H1 (cell line): ENCODE measurements at regions not wholly inside any gene's neighbourhood (a gene's known extent, or its start where the extent isn't known, plus 50 kb on each side); places are given as distances from the start of the nearest gene placed in this dataset.
"Not testable (repeated sequence)": the region's sequence is repeated elsewhere in the genome, so short reads cannot be mapped to it uniquely, and the experiment has no call there.

Experiments used
- CTCF ChIA-PET: fragments of 300-600 bp; sonication (Branson Sonifier 250); formaldehyde crosslinking; loops from one replicate; lab custom pipeline; 2021; ENCODE audit not compliant: partially characterized antibody; lab: Charles Lee
- POLR2A ChIA-PET: fragments of 300-600 bp; sonication (Branson Sonifier 250); formaldehyde crosslinking; loops from one replicate; lab custom pipeline; 2021; ENCODE audit warnings: inconsistent platforms; ENCODE audit not compliant: partially characterized antibody; lab: Charles Lee
- DNase-seq, 2 experiments: peaks; one replicate each; pipeline versions ENCODE4 v3.0.0 to v3.0.0-alpha.2; 2010 to 2022; ENCODE audit warnings: low spot score in 2 of 2, low read depth in 1 of 2, mixed read lengths in 1 of 2
- FAIRE-seq: peaks from 2 replicates; lab custom pipeline; 2011; peaks lifted over from hg19 to GRCh38; lab: Jason Lieb, UNC
- H2AFZ ChIP-seq: 2 replicates; pipeline ENCODE4 v1.8.1; 2012; ENCODE audit warnings: low read length, inconsistent platforms
- H2AK5ac ChIP-seq: 2 replicates; pipeline ENCODE4 v1.6.1; 2013; ENCODE audit warnings: low read depth, low read length
- H2BK120ac ChIP-seq: replicated peaks from 2 replicates; pipeline ENCODE3; 2013; ENCODE audit warnings: low read depth, low read length, inconsistent platforms
- H2BK12ac ChIP-seq: 2 replicates; pipeline ENCODE4 v1.6.1; 2013; ENCODE audit warnings: low read depth, low read length
- H2BK15ac ChIP-seq: 2 replicates; pipeline ENCODE4 v1.6.1; 2013; ENCODE audit warnings: low read length
- H2BK20ac ChIP-seq: 2 replicates; pipeline ENCODE4 v1.6.1; 2013; ENCODE audit warnings: low read length
- H2BK5ac ChIP-seq: 2 replicates; pipeline ENCODE4 v1.6.1; 2013; ENCODE audit warnings: low read depth, low read length
- H3K14ac ChIP-seq: 2 replicates; pipeline ENCODE4 v1.6.1; 2013; ENCODE audit warnings: inconsistent platforms; ENCODE audit not compliant: insufficient read length
- H3K18ac ChIP-seq: 2 replicates; pipeline ENCODE4 v1.6.1; 2013; ENCODE audit warnings: low read length; ENCODE audit errors: extremely low read depth
- H3K23ac ChIP-seq: 2 replicates; pipeline ENCODE4 v1.6.1; 2013; ENCODE audit warnings: inconsistent platforms; ENCODE audit not compliant: insufficient read length
- H3K23me2 ChIP-seq: 2 replicates; pipeline ENCODE4 v1.6.1; 2013; ENCODE audit warnings: low read depth, low read length
- H3K27ac ChIP-seq: 2 replicates; pipeline ENCODE4 v1.6.1; 2011; ENCODE audit warnings: low read depth, low read length, inconsistent platforms
- H3K27me3 ChIP-seq, 4 experiments: replicated peaks in 1 of 4; 1 replicate in 1 of 4; 2 replicates in 3 of 4; pipeline versions ENCODE4 v1.6.1 to v1.8.1; 2011 to 2013; ENCODE audit warnings: low read length in 3 of 4, mild to moderate bottlenecking in 3 of 4, inconsistent platforms in 2 of 4, mixed read lengths in 2 of 4, moderate library complexity in 1 of 4; ENCODE audit not compliant: control insufficient read depth in 3 of 4, insufficient read depth in 3 of 4; ENCODE audit errors: extremely low read depth in 1 of 4
- H3K36me3 ChIP-seq, 4 experiments: 2 replicates each; pipeline versions ENCODE4 v1.6.1 to v1.8.1; 2011 to 2013; ENCODE audit warnings: mild to moderate bottlenecking in 4 of 4, low read length in 3 of 4, moderate library complexity in 2 of 4, control low read depth in 1 of 4, inconsistent platforms in 1 of 4; ENCODE audit not compliant: insufficient read depth in 4 of 4, control insufficient read depth in 2 of 4
- H3K4ac ChIP-seq: replicated peaks from 2 replicates; pipeline ENCODE3; 2013; ENCODE audit warnings: low read length, low read depth, mixed read lengths, inconsistent platforms; ENCODE audit not compliant: insufficient read length
- H3K4me1 ChIP-seq, 4 experiments: replicated peaks in 1 of 4; 1 replicate in 1 of 4; 2 replicates in 3 of 4; pipeline versions ENCODE4 v1.6.1 to v1.8.1; 2011 to 2013; ENCODE audit warnings: low read length in 3 of 4, inconsistent platforms in 2 of 4, mixed read lengths in 1 of 4; ENCODE audit not compliant: insufficient read depth in 4 of 4, control insufficient read depth in 3 of 4
- H3K4me2 ChIP-seq, 2 experiments: 2 replicates each; pipeline versions ENCODE4 v1.6.1 to v1.8.1; 2011 to 2013; ENCODE audit warnings: low read depth in 2 of 2, low read length in 2 of 2, control low read depth in 1 of 2, inconsistent platforms in 1 of 2, mild to moderate bottlenecking in 1 of 2; ENCODE audit not compliant: insufficient read depth in 1 of 2
- H3K4me3 ChIP-seq, 4 experiments: fragments of 200-600, 300-600 bp in 1 of 4; sonication (generic), shearing (Covaris generic), sonication (Bioruptor Twin) in 1 of 4; 2 replicates each; pipeline versions ENCODE4 v1.5.1 to v1.8.1; 2011 to 2016; ENCODE audit warnings: low read length in 4 of 4, low read depth in 3 of 4, control low read depth in 2 of 4, inconsistent platforms in 2 of 4, mild to moderate bottlenecking in 2 of 4, mixed read lengths in 1 of 4, moderate library complexity in 1 of 4; ENCODE audit not compliant: insufficient read depth in 2 of 4; ENCODE audit errors: extremely low read depth in 1 of 4
- H3K56ac ChIP-seq: replicated peaks from 2 replicates; pipeline ENCODE3; 2013; ENCODE audit warnings: low read depth, mild to moderate bottlenecking, mixed read lengths, low read length, inconsistent platforms; ENCODE audit not compliant: insufficient read length
- H3K79me1 ChIP-seq: 2 replicates; pipeline ENCODE4 v1.6.1; 2013; ENCODE audit warnings: low read depth, low read length, control low read depth
- H3K79me2 ChIP-seq, 2 experiments: 2 replicates each; pipeline versions ENCODE4 v1.6.1 to v1.8.1; 2012 to 2013; ENCODE audit warnings: low read length in 2 of 2, mild to moderate bottlenecking in 2 of 2, inconsistent platforms in 1 of 2; ENCODE audit not compliant: insufficient read depth in 2 of 2, control insufficient read depth in 1 of 2
- H3K9ac ChIP-seq, 4 experiments: replicated peaks in 1 of 4; 1 replicate in 1 of 4; 2 replicates in 3 of 4; pipeline versions ENCODE4 v1.6.1 to v1.8.1; 2011 to 2013; ENCODE audit warnings: low read depth in 3 of 4, low read length in 3 of 4, control low read depth in 2 of 4, mild to moderate bottlenecking in 2 of 4, moderate library complexity in 2 of 4, inconsistent platforms in 1 of 4; ENCODE audit errors: extremely low read depth in 1 of 4
- H3K9me3 ChIP-seq, 2 experiments: 2 replicates each; pipeline versions ENCODE4 v1.6.1 to v1.8.1; 2012 to 2013; ENCODE audit warnings: mild to moderate bottlenecking in 2 of 2, moderate library complexity in 2 of 2, control low read depth in 1 of 2, inconsistent platforms in 1 of 2, low read depth in 1 of 2, low read length in 1 of 2, mixed read lengths in 1 of 2; ENCODE audit not compliant: insufficient read depth in 2 of 2
- H4K20me1 ChIP-seq, 2 experiments: replicated peaks in 1 of 2; 2 replicates each; pipeline versions ENCODE3 to v1.8.1; 2011 to 2013; ENCODE audit warnings: inconsistent platforms in 2 of 2, low read length in 2 of 2, mild to moderate bottlenecking in 1 of 2; ENCODE audit not compliant: insufficient read depth in 2 of 2, control insufficient read depth in 1 of 2
- H4K5ac ChIP-seq: 2 replicates; pipeline ENCODE4 v1.6.1; 2013; ENCODE audit warnings: low read length, low read depth, mixed read lengths, inconsistent platforms; ENCODE audit not compliant: insufficient read length
- H4K8ac ChIP-seq: 2 replicates; pipeline ENCODE4 v1.8.0; 2013; ENCODE audit warnings: mild to moderate bottlenecking, moderate library complexity, low read length, inconsistent platforms; ENCODE audit not compliant: insufficient read depth; ENCODE audit errors: extremely low read depth
- H4K91ac ChIP-seq: replicated peaks from 2 replicates; pipeline ENCODE3; 2013; ENCODE audit warnings: low read length, mixed read lengths, inconsistent platforms; ENCODE audit not compliant: insufficient read length
- WGBS, 2 experiments: shearing (Covaris generic) in 1 of 2; methylation state at CpG; one replicate each; pipeline versions ENCODE4 v1.1.6 to v1.1.7; 2013 to 2015; ENCODE audit warnings: low lambda C conversion rate in 2 of 2, mixed read lengths in 2 of 2, inconsistent platforms in 1 of 2, low coverage in 1 of 2, missing lambda C conversion rate in 1 of 2; ENCODE audit not compliant: insufficient replicate concordance in 2 of 2, insufficient coverage in 1 of 2, insufficient read length in 1 of 2; ENCODE audit errors: extremely low coverage in 1 of 2, missing lambda C conversion rate in 1 of 2; 5-methylcytosine and 5-hydroxymethylcytosine counted together

DNA sequence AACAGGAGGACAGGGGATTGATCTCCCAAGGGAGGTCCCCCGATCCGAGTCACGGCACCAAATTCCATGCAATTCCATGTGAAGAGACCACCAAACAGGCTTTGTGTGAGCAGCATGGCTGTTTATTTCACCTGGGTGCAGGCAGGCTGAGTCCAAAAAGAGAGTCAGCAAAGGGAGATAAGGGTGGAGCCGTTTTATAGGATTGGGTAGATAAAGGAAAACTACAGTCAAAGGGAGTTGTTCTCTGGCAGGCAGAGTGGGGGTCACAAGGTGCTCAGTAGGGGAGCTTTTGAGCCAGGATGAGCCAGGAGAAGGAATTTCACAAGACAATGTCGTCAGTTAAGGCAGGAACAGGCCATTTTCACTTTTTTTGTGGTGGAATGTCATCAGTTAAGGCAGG is 752.7 kb downstream of the GALC start:
- WGBS, 2 experiments: 49% methylated on average over 5 of the region's 5 CpGs; no CpG with 5 or more reads in 1 of the 2 experiments
- H2BK20ac ChIP-seq, H3K27me3 ChIP-seq, H2AK5ac ChIP-seq, H3K56ac ChIP-seq, H2BK12ac ChIP-seq, H3K14ac ChIP-seq, H3K9me3 ChIP-seq, H3K79me2 ChIP-seq, DNase-seq, H2AFZ ChIP-seq, H3K18ac ChIP-seq, H4K5ac ChIP-seq, H3K4ac ChIP-seq, H3K4me1 ChIP-seq, H3K23me2 ChIP-seq, H3K36me3 ChIP-seq, H4K20me1 ChIP-seq, CTCF ChIA-PET, H3K79me1 ChIP-seq, FAIRE-seq, H2BK15ac ChIP-seq, H2BK120ac ChIP-seq, H4K91ac ChIP-seq, H3K27ac ChIP-seq, H4K8ac ChIP-seq, H3K23ac ChIP-seq, H3K9ac ChIP-seq: not testable (repeated sequence)
- POLR2A ChIA-PET: interaction anchor here (0.6 kb wide), 1 partner anchor 472 kb away, joined by 3 read pairs; no protein-coding TSS in a partner anchor
- Histone ChIP-seq H3K4me2 (peak overlapping the region in 1 of 2 experiments; percentile 43; a peak in 2 of 4 replicates), H2BK5ac (0 out of 2 replicates have a peak overlapping the region, but pooled peaks have one; percentile 35), H3K4me3 (peak overlapping the region in 1 of 4 experiments; percentile 36; a peak in 2 of 8 replicates)
